B cell (primary cell): ENCODE measurements at regions not wholly inside any gene's neighbourhood (a gene's known extent, or its start where the extent isn't known, plus 50 kb on each side); places are given as distances from the start of the nearest gene placed in this dataset.

ENCODE experiments used
- EZH2 ChIP-seq: IDR thresholded peaks from 2 replicates; pipeline ENCODE4 v1.6.1; 2012; ENCODE audit warnings: borderline replicate concordance, low read depth, mild to moderate bottlenecking, moderate library complexity, low read length; ENCODE audit not compliant: insufficient read depth, poor library complexity, severe bottlenecking
- TF ChIP-seq, protein P1 (sequence below): fragments of 200-600 bp; IDR thresholded peaks from one replicate; pipeline ENCODE4 v1.8.0; 2022; ENCODE audit warnings: antibody characterized with exemption, mild to moderate bottlenecking

DNA sequence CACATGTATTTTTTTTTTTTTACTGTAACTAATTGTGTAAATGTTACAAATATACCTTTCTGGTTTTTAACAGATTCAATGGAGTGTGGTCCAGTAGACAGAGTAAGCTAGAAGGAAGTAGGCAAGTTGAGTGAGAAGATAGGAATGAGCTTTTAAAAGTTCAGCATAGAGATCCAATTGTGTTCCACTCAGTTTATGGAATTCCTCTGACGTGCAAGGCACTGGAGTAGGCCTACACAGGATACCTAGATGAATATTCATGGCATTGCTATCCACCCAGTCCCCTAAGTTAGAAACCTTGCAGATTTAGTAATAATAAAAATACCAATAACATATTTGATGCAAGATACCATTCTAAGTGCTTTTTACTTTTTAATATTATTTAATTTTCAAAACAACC lies 225.6 kb upstream of the ARID2 start:
- TF ChIP-seq, protein P1, sequence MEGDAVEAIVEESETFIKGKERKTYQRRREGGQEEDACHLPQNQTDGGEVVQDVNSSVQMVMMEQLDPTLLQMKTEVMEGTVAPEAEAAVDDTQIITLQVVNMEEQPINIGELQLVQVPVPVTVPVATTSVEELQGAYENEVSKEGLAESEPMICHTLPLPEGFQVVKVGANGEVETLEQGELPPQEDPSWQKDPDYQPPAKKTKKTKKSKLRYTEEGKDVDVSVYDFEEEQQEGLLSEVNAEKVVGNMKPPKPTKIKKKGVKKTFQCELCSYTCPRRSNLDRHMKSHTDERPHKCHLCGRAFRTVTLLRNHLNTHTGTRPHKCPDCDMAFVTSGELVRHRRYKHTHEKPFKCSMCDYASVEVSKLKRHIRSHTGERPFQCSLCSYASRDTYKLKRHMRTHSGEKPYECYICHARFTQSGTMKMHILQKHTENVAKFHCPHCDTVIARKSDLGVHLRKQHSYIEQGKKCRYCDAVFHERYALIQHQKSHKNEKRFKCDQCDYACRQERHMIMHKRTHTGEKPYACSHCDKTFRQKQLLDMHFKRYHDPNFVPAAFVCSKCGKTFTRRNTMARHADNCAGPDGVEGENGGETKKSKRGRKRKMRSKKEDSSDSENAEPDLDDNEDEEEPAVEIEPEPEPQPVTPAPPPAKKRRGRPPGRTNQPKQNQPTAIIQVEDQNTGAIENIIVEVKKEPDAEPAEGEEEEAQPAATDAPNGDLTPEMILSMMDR, result no peak
- no peak for TF ChIP-seq EZH2
